NCI-H2171 treated with DMSO at 0.1 percent for 48 hours (cell line): ENCODE measurements at regions not wholly inside any gene's neighbourhood (a gene's known extent, or its start where the extent isn't known, plus 50 kb on each side); places are given as distances from the start of the nearest gene placed in this dataset.
"Not testable (repeated sequence)": the region's sequence is repeated elsewhere in the genome, so short reads cannot be mapped to it uniquely, and the experiment has no call there.

Experiments
- DNase-seq: peaks from one replicate; lab custom pipeline; 2025; lab: John Stamatoyannopoulos, UW

DNA sequence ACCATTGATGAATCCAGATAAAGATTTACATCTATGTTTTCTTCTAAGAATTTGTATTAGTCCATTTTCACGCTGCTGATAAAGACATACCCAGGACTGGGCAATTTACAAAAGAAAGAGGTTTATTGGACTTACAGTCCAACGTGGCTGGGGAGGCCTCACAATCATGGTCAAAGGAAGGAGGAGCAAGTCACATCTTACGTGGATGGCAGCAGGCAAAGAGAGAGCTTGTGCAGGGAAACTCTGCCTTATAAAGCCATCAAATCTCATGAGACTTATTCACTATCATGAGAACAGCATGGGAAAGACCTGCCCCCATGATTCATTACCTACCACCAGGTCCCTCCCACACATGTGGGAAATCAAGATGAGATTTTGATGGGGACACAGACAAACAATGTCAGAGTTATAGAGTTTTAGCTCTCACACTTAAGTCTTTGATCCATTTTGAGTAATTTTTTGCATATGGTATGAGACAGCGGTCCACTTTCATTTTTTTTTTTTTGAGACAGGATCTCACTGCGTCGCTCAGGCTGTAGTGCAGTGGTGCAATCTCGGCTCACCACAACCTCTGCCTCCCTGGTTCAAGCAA, 53.5 kb upstream of the JADE2 start:
- DNase-seq, result not testable (repeated sequence)

DNA sequence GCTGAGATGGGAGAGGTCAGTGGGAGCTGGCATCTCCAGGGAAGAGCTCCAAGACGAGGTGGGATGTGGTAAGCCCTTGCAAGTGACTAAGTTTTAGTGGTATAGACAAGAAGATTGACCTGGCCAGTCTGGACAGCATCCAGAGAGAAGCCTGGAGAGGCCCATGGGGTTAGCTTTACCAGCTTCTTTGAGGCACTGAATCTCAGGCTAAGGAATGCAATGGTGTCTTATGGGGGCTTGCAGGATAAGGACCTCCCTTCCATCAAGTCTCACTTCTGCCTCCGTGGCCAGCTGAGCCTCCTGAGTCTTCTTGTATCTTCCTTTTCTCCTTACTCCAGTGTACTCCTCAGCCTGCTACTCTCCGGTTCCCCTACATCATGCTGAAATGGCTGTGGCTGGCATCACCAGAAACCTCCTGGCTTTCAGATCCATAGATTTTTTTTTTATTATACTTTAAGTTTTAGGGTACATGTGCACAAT, 56.5 kb upstream of the JADE2 start:
- DNase-seq, result no peak

DNA sequence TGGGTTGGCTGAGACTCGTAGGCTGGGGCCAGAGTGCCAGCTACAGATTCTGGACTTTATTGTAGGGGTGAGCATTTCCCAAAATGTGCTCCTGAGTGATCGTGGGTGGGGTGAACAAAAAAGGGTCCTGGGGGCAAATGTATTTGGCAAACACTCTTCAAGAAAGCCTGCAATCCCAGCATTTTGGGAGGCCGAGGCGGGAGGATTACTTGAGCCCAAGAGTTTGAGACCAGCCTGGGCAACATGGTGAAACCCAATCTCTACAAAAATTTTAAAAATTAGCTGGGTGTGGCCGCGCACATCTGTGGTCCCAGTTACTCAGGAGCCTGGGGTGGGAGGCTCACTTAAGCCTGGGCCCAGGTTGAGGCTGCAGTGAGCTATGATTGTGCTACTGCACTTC, 55.5 kb upstream of the CDKN2AIPNL start:
- DNase-seq, result no peak

DNA sequence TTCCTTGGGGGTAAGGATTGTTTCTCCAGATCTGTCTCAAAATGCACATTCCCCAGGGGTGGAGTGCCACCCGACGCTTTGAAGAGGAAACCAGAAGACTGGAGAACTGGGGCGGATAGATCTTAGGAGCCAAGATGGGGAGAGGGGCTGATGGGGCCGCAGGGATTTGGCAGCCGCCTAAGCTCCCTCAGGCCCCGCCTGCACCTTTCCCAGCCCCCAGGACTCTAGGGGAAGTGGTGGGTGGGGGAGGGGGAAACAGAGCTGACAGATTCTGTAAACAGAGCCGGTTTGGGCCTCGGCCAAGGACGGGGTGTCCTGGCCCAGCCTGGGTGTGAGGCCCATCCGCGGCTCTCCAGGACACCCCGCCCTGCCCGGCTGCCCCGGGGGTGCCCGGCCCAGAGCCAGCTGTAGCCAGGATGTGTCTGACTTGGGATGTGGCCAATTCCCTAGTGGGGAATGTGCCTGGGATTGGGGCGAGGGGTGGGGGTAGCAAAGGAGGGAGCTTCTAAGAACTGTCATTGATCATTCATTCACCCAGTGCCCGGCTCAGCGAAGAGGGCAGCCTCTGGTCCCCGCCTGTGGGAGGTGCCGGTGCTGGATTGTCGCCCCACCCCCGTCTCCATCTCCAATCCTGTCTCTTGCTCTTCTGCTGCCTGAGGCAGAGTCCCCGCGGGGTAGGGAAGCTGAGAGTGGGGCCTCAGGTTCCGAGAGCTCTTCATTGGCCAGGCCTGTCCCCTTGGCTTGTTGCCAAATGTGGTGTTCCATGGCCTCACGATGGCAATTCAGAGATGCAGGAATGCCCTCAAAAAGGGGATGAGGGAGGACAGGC, 54.8 kb upstream of the CDKN2AIPNL start:
- DNase-seq, result peak; percentile 78

DNA sequence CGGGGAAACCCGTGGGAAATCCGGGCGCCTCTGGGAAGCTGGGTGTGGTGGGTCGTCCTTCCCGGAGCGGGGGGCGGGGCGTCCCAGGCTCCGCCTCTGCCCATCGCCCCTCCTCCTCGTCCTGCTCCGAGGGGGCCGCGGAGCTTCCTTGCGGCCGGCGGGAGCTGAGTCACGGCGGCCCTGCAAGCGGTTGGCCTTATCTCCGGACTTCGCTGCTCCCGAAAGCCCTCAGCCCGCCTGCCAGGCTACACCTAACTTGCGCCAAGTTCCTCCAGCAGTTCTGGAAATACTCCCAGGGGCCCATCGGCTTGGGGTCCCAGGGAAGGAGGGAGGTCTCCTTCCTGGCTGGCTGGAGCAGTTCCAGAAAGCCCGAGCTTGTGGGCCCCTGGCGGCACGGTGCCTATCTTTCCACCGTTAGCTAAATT, 54.1 kb upstream of the CDKN2AIPNL start:
- DNase-seq, result peak; percentile 56

DNA sequence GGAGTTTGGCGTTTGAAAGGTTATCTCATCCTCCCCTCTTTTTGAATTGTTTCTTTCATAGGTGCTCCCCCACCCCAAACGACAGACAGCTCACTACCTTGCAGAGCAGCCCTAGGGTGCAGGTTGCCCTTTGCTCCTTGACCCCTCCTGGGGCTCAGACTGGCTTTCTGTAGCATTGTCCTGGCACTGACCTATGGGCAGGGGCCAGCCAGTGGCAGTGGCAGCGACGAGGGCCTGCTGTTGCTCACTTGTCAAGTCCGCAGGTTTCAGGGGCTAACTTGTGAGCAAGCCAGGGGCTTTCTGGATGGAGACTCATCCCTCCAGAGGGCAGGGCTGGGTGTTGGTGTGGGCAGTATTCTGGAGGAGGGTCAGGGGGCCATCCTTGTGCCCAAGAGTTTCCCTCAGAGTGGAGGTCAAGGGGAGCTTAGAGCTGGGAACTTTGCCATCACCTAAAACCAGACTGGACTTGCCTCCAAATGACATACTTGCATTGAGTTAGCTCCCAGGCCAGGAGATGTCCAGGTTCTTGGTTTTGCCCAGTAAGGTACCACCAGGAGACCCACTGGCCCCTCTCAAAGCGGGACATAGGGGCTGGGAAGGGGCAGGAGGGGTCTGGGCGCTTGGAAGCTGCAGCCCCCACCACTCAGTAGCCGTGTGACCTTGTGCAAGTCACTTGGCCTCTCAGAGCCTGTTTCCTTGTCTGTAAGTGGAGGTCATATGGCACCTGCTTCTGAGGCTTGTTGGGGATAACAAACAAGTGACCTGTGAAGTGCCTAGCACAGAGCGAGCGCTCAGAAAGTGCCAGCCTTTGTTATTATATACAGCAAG, 53.5 kb upstream of the CDKN2AIPNL start:
- DNase-seq, result no peak

GRCh38 chr5:134463991-134464760, 52.5 kb upstream of the CDKN2AIPNL start:
- DNase-seq, result no peak

DNA sequence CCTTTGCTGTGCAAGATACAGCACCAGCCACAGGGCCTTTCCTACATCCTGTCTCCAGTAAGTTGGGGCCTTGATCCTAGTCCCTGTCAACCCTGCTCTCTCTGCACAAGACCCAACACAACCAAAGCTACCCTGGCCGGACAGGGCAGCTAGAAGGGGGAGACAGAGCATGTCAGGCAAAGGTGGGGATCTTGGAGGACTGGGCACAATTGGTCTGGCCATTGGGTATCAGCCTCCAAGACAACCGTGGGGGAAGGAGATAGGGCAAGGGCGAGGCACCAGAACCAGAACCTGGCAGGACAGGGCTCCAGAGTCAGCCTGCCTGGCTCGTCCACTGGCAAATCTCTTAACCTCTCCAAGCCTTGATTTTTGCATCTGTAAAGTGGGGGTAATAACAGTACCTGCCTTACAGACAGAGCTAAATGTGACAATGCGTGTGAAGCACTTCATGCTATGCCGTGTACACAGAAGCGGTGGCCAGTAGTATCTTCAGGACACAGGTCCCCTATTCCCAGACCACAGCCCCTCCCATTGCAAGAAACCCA, 51.6 kb upstream of the CDKN2AIPNL start:
- DNase-seq, result no peak

- DNase-seq, result no peak
These were observed 51.1 kb upstream of the CDKN2AIPNL start for GRCh38 chr5:134462761-134463160.

GRCh38 chr5:134462047-134462575, 50.4 kb upstream of the CDKN2AIPNL start:
- no peak for DNase-seq
